ENCODE measurements at regions not wholly inside any gene's neighbourhood (a gene's known extent, or its start where the extent isn't known, plus 50 kb on each side); places are given as distances from the start of the nearest gene placed in this dataset.
"Not testable (repeated sequence)": the region's sequence is repeated elsewhere in the genome, so short reads cannot be mapped to it uniquely, and the experiment has no call there.

- H3K36me3 ChIP-seq: peaks cover 20% of the 10 kb centered on the region
- not testable (repeated sequence) for H3K4me1 ChIP-seq (ENCODE audit: low read depth); H3K9me3 ChIP-seq (ENCODE audit: low read depth); H3K27me3 ChIP-seq; DNase-seq (ENCODE audit: low read depth in 1 of 2, low spot score in 1 of 2); H3K4me3 ChIP-seq; H3K27ac ChIP-seq
Measured at GRCh38 chr3:195966563-195967386, 58.4 kb upstream of the TNK2 start.

GRCh38 chr3:195965217-195965616, 56.9 kb upstream of the TNK2 start:
- not testable (repeated sequence) for H3K27me3 ChIP-seq; DNase-seq (ENCODE audit: low read depth in 1 of 2, low spot score in 1 of 2); H3K4me3 ChIP-seq; H3K4me1 ChIP-seq (ENCODE audit: low read depth); H3K27ac ChIP-seq; H3K9me3 ChIP-seq (ENCODE audit: low read depth)
- H3K36me3 ChIP-seq: peaks cover 16% of the 10 kb centered on the region

- H3K27me3 ChIP-seq; H3K4me3 ChIP-seq; DNase-seq (ENCODE audit: low read depth in 1 of 2, low spot score in 1 of 2); H3K27ac ChIP-seq; H3K4me1 ChIP-seq (ENCODE audit: low read depth); H3K9me3 ChIP-seq (ENCODE audit: low read depth): not testable (repeated sequence)
- H3K36me3 ChIP-seq: peaks cover 12% of the 10 kb centered on the region
Measured at GRCh38 chr3:195964318-195965107, 56.2 kb upstream of the TNK2 start.

GRCh38 chr3:195962222-195962621, 53.9 kb upstream of the TNK2 start:
- peaks cover 12% of the 10 kb centered on the region for H3K36me3 ChIP-seq
- not testable (repeated sequence) for H3K4me3 ChIP-seq; H3K9me3 ChIP-seq (ENCODE audit: low read depth); DNase-seq (ENCODE audit: low read depth in 1 of 2, low spot score in 1 of 2); H3K27ac ChIP-seq; H3K4me1 ChIP-seq (ENCODE audit: low read depth); H3K27me3 ChIP-seq

DNA sequence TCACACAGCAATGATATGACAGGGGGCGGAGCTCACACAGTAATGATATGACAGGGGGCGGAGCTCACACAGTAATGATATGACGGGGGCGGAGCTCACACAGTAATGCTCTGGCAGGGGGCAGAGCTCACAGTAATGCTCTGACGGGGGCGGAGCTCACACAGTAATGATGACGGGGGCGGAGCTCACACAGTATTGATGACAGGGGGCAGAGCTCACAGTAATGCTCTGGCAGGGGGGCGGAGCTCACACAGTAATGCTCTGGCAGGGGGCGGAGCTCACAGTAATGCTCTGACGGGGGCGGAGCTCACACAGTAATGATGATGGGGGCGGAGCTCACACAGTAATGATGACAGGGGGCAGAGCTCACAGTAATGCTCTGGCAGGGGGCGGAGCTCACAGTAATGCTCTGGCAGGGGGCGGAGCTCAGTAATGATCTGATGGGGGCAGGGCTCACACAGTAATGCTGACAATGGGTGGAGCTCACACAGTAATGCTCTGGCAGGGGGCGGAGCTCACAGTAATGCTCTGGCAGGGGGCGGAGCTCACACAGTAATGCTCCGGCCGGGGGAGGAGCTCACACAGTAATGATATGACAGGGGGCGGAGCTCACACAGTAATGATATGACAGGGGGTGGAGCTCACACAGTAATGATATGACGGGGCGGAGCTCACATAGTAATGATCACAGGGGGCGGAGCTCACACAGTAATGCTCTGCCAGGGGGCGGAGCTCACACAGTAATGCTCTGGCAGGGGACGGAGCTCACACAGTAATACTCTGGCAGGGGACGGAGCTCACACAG, 52.8 kb upstream of the TNK2 start:
- H3K36me3 ChIP-seq: peaks cover 11% of the 10 kb centered on the region
- not testable (repeated sequence) for H3K27me3 ChIP-seq; DNase-seq (ENCODE audit: low read depth in 1 of 2, low spot score in 1 of 2); H3K4me3 ChIP-seq; H3K27ac ChIP-seq; H3K9me3 ChIP-seq (ENCODE audit: low read depth); H3K4me1 ChIP-seq (ENCODE audit: low read depth)

GRCh38 chr3:195960164-195960563, 51.8 kb upstream of the TNK2 start:
- not testable (repeated sequence) for H3K4me1 ChIP-seq (ENCODE audit: low read depth); H3K27me3 ChIP-seq; DNase-seq (ENCODE audit: low read depth in 1 of 2, low spot score in 1 of 2); H3K36me3 ChIP-seq; H3K27ac ChIP-seq; H3K9me3 ChIP-seq (ENCODE audit: low read depth); H3K4me3 ChIP-seq

DNA sequence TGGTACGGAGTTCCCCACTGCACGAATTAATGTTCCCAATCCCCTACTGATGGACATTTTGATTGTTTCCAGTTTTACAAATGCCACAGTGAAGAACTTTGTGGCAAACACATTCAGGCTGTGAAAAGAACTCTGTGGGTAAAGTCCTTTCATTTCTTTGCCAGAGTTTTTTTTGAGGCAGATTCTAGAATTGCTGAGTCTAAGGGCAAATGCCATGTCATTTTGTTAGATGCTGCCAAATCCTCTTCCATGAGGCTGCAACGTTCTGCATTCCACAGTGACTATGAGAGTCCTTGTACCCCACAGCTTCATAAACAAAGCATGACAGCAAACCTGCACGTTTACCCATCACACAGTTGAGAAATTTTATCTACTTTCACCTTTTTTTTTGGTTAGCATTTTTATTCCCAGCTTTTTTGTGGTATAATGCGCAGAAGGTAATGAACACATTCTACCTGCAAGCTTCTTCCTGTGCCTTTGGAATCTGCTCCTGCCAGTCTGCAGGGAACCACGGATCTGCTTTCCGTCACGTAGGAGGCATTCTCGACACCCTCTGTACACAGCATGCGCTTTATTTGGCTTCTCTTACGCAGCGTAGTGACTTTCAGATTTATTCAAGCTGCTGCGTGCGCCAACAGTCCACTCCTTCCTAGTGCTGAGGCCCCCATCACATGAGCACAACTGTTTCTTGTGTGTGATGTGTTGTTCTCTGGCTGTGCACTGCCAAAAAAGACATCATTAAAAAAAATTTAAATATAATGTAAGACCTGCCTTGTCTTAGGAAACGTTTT, 51.2 kb upstream of the TNK2 start:
- H3K4me3 ChIP-seq; H3K4me1 ChIP-seq (ENCODE audit: low read depth); DNase-seq (ENCODE audit: low read depth in 1 of 2, low spot score in 1 of 2); H3K27me3 ChIP-seq; H3K27ac ChIP-seq; H3K9me3 ChIP-seq (ENCODE audit: low read depth); H3K36me3 ChIP-seq: not testable (repeated sequence)

GRCh38 chr3:195958736-195959135, 50.4 kb upstream of the TNK2 start:
- not testable (repeated sequence) for H3K4me3 ChIP-seq; H3K36me3 ChIP-seq; H3K4me1 ChIP-seq (ENCODE audit: low read depth); H3K27ac ChIP-seq; H3K27me3 ChIP-seq; H3K9me3 ChIP-seq (ENCODE audit: low read depth); DNase-seq (ENCODE audit: low read depth in 1 of 2, low spot score in 1 of 2)
